ENCODE measurements at regions not wholly inside any gene's neighbourhood (a gene's known extent, or its start where the extent isn't known, plus 50 kb on each side); places are given as distances from the start of the nearest gene placed in this dataset.

- CTCF ChIA-PET (ENCODE audit: partially characterized antibody) = interaction anchor here (0.7 to 3.3 kb wide), 50 partner anchors 8 to 497 kb away, joined by 3 to 61 read pairs (median 5); no protein-coding TSS in a partner anchor
- no peaks in the 10 kb centered on the region for H3K36me3 ChIP-seq (ENCODE audit: control insufficient read depth in 2 of 4, insufficient read depth in 4 of 4, low read length in 3 of 4)
- no peaks in the 10 kb centered on the region for H3K27me3 ChIP-seq (replicated peaks in 1 of 4; ENCODE audit: control insufficient read depth in 3 of 4, extremely low read depth in 1 of 4, insufficient read depth in 3 of 4, low read length in 3 of 4)
- no peak overlapping the region for H3K23ac ChIP-seq (ENCODE audit: insufficient read length)
- H2BK12ac ChIP-seq (ENCODE audit: low read depth, low read length) = no peak overlapping the region
- 90% methylated on average over 4 of the region's 4 CpGs; no CpG with 5 or more reads in 1 of the 2 experiments for WGBS, 2 experiments (ENCODE audit: extremely low coverage in 1 of 2, insufficient coverage in 1 of 2, insufficient read length in 1 of 2, insufficient replicate concordance in 2 of 2, low coverage in 1 of 2, low lambda C conversion rate in 2 of 2, missing lambda C conversion rate in 1 of 2)
- TF ChIP-seq ASH2L (IDR thresholded peaks at IDR 0.05; ENCODE audit: low read length) (no peak), CHD2 (IDR thresholded peaks at IDR 0.05; ENCODE audit: low read length) (no peak), USF2 (IDR thresholded peaks at IDR 0.05; ENCODE audit: low read length) (no peak), HDAC6 (IDR thresholded peaks at IDR 0.05; ENCODE audit: low read depth, low read length) (no peak), E2F6 (IDR thresholded peaks at IDR 0.05) (no peak), POLR2A (IDR thresholded peaks at IDR 0.05; ENCODE audit: control extremely low read depth in 1 of 2, low read depth in 2 of 2, low read length in 2 of 2) (no peak)
- DNase-seq (ENCODE audit: low read depth in 1 of 2, low spot score in 2 of 2) (no peak), FAIRE-seq (no peak)
- no peak overlapping the region for H2BK15ac ChIP-seq (ENCODE audit: low read length)
- no peak overlapping the region for H2BK120ac ChIP-seq (replicated peaks; ENCODE audit: low read depth, low read length)
- no peak overlapping the region for H3K18ac ChIP-seq (ENCODE audit: extremely low read depth, low read length)
- H2BK20ac ChIP-seq (ENCODE audit: low read length) = no peak overlapping the region
- no peaks in the 10 kb centered on the region for H3K9me3 ChIP-seq (ENCODE audit: insufficient read depth in 2 of 2, low read depth in 1 of 2, low read length in 1 of 2)
- no peak overlapping the region for H2BK5ac ChIP-seq (ENCODE audit: low read depth, low read length)
- H3K9ac ChIP-seq (replicated peaks in 1 of 4; ENCODE audit: extremely low read depth in 1 of 4, low read depth in 3 of 4, low read length in 3 of 4) = no peak overlapping the region
- H2AFZ ChIP-seq (ENCODE audit: low read length) = no peak overlapping the region
- H3K4me3 ChIP-seq (ENCODE audit: extremely low read depth in 1 of 4, insufficient read depth in 2 of 4, low read depth in 3 of 4, low read length in 4 of 4) = no peak overlapping the region
- H3K4me2 ChIP-seq (ENCODE audit: insufficient read depth in 1 of 2, low read depth in 2 of 2, low read length in 2 of 2) = no peak overlapping the region
- no peak overlapping the region for H4K5ac ChIP-seq (ENCODE audit: insufficient read length, low read depth, low read length)
- peaks cover 0 to 10% (median 0%) of the 10 kb centered on the region in 4 experiments; a peak in 4 of 7 replicates for H3K4me1 ChIP-seq (replicated peaks in 1 of 4; ENCODE audit: control insufficient read depth in 3 of 4, insufficient read depth in 4 of 4, low read length in 3 of 4)
- H3K4ac ChIP-seq (replicated peaks; ENCODE audit: insufficient read length, low read depth, low read length) = no peak overlapping the region
- H3K14ac ChIP-seq (ENCODE audit: insufficient read length) = no peak overlapping the region
- no peak overlapping the region for H2AK5ac ChIP-seq (ENCODE audit: low read depth, low read length)
- H4K20me1 ChIP-seq (replicated peaks in 1 of 2; ENCODE audit: control insufficient read depth in 1 of 2, insufficient read depth in 2 of 2, low read length in 2 of 2) = no peaks in the 10 kb centered on the region
- no peaks in the 10 kb centered on the region for H3K79me1 ChIP-seq (ENCODE audit: low read depth, low read length)
- no peak overlapping the region for H3K27ac ChIP-seq (ENCODE audit: low read depth, low read length)
- H3K79me2 ChIP-seq (ENCODE audit: control insufficient read depth in 1 of 2, insufficient read depth in 2 of 2, low read length in 2 of 2) = no peaks in the 10 kb centered on the region
- POLR2A ChIA-PET (ENCODE audit: partially characterized antibody) = interaction anchor here (0.9 to 1.7 kb wide), 4 partner anchors 141 to 310 kb away, joined by 3 to 6 read pairs (median 4); no protein-coding TSS in a partner anchor
- no peak overlapping the region for H4K8ac ChIP-seq (ENCODE audit: extremely low read depth, insufficient read depth, low read length)
- H3K56ac ChIP-seq (replicated peaks; ENCODE audit: insufficient read length, low read depth, low read length) = no peak overlapping the region
- no peaks in the 10 kb centered on the region for H3K23me2 ChIP-seq (ENCODE audit: low read depth, low read length)
- H4K91ac ChIP-seq (replicated peaks; ENCODE audit: insufficient read length, low read length) = no peak overlapping the region
These were observed 82.8 kb upstream of the RIPOR2 start for GRCh38 chr6:25018568-25018954.

All from H1 (cell line).